A673 (cell line): ENCODE measurements at regions not wholly inside any gene's neighbourhood (a gene's known extent, or its start where the extent isn't known, plus 50 kb on each side); places are given as distances from the start of the nearest gene placed in this dataset.

Experiments used
- EZH2 ChIP-seq: fragments of 200-600 bp; sonication (generic); IDR thresholded peaks from 2 replicates; pipeline ENCODE4 v1.6.1; 2017; ENCODE audit warnings: borderline replicate concordance, low read depth, mild to moderate bottlenecking, mixed read lengths, antibody characterized with exemption, low read length; ENCODE audit not compliant: poor library complexity, severe bottlenecking
- TF ChIP-seq, protein P1 (sequence below): fragments of 300-800, 200-600 bp; sonication (generic); conservative IDR thresholded peaks from 2 replicates; pipeline ENCODE4 v1.5.1; 2017; ENCODE audit warnings: low read depth, mild to moderate bottlenecking, antibody characterized with exemption, low read length, moderate library complexity, mixed read lengths

DNA sequence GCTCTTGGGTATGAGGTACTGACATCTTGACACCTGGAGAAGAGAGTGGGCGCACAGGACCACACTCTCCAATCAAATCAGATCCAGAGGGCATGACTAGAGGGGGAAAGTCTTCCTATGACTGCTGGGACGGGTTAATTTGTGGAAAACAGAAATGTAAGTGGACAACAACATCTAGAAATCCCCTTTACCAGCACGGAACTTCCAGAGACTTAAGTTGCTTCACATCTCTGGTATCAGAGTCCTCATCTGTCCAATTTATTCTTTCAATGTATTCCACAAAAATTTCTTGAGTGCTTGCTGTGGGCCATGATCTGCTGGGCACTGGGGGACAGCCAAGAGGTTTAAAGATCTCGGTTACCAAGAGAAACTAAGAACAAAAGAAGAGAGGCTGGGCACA, 159.2 kb downstream of the COPRS start:
- TF ChIP-seq, protein P1, sequence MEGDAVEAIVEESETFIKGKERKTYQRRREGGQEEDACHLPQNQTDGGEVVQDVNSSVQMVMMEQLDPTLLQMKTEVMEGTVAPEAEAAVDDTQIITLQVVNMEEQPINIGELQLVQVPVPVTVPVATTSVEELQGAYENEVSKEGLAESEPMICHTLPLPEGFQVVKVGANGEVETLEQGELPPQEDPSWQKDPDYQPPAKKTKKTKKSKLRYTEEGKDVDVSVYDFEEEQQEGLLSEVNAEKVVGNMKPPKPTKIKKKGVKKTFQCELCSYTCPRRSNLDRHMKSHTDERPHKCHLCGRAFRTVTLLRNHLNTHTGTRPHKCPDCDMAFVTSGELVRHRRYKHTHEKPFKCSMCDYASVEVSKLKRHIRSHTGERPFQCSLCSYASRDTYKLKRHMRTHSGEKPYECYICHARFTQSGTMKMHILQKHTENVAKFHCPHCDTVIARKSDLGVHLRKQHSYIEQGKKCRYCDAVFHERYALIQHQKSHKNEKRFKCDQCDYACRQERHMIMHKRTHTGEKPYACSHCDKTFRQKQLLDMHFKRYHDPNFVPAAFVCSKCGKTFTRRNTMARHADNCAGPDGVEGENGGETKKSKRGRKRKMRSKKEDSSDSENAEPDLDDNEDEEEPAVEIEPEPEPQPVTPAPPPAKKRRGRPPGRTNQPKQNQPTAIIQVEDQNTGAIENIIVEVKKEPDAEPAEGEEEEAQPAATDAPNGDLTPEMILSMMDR: no peak
- TF ChIP-seq EZH2: no peak
